AG04450 (cell line): ENCODE measurements at regions not wholly inside any gene's neighbourhood (a gene's known extent, or its start where the extent isn't known, plus 50 kb on each side); places are given as distances from the start of the nearest gene placed in this dataset.

ENCODE experiments used
- CTCF ChIA-PET: fragments of 300-600, 350-600 bp; formaldehyde crosslinking; extraction: SDS; loops from one replicate; lab custom pipeline; 2022; ENCODE audit warnings: antibody characterized with exemption, inconsistent platforms; lab: Charles Lee
- POLR2A ChIA-PET: fragments of 350-600 bp; formaldehyde crosslinking; extraction: SDS; loops from one replicate; lab custom pipeline; 2021; ENCODE audit warnings: antibody characterized with exemption, inconsistent platforms; lab: Yijun Ruan, JAX
- DNase-seq: peaks from one replicate; pipeline ENCODE4 v3.0.0-alpha.2; 2011; ENCODE audit warnings: low read depth, low spot score
- H3K27ac ChIP-seq: one replicate; pipeline ENCODE4 v1.5.1; 2012; ENCODE audit warnings: low read depth, low read length, control low read depth
- H3K27me3 ChIP-seq: one replicate; pipeline ENCODE4 v1.6.0; 2012; ENCODE audit warnings: low read length; ENCODE audit not compliant: control insufficient read depth, insufficient read depth
- H3K4me3 ChIP-seq: 2 replicates; pipeline ENCODE4 v1.5.1; 2011; ENCODE audit warnings: mild to moderate bottlenecking, low read depth, low read length, control low read depth
- H3K9me3 ChIP-seq: 2 replicates; pipeline ENCODE4 v1.5.1; 2012; ENCODE audit warnings: low read length; ENCODE audit not compliant: control insufficient read depth, insufficient read depth
- TF ChIP-seq, protein P1 (sequence below): IDR thresholded peaks from 2 replicates; pipeline ENCODE4 v1.5.1; 2011; ENCODE audit warnings: low read depth, low read length, control low read depth, inconsistent platforms

DNA sequence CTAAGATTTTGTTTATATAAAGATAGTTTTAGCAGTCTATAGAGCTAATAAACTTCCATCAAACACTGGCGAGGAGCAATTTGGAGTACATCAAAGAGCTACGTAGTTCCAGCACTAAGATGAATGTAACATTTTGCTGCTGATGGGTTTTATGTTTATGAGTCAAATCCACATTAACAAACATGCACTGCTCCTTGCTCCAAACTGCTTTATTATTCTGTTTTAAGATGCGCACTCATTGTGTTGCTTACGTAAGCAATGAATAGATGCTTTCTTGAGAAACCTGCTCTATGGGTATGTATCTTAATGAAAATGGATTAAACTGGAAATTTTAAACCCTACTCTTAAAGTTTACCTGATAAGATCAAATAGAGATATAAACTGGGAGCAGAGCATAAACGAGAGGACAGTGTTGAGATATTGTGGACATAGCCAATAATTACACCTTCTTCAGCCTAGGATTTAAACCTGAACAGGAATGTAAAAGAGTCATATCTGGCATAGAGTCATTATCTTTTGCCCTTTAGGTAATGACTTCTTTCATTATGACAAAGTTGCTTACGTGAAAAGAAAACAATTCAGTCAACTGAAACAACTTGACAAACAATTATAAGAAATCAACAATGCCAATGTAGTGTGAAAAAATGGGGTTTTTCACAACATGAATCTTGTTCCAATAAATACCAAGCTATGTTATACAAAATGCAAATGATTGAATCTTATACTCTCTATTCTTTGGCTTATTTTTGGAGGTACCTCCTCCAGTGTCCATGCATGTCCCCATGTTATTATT, 153.5 kb upstream of the MTPN start:
- Histone ChIP-seq H3K4me3 (no peak overlapping the region), H3K9me3 (no peaks in the 10 kb centered on the region), H3K27ac (no peak overlapping the region), H3K27me3 (peaks cover 2% of the 10 kb centered on the region)
- TF ChIP-seq, protein P1, sequence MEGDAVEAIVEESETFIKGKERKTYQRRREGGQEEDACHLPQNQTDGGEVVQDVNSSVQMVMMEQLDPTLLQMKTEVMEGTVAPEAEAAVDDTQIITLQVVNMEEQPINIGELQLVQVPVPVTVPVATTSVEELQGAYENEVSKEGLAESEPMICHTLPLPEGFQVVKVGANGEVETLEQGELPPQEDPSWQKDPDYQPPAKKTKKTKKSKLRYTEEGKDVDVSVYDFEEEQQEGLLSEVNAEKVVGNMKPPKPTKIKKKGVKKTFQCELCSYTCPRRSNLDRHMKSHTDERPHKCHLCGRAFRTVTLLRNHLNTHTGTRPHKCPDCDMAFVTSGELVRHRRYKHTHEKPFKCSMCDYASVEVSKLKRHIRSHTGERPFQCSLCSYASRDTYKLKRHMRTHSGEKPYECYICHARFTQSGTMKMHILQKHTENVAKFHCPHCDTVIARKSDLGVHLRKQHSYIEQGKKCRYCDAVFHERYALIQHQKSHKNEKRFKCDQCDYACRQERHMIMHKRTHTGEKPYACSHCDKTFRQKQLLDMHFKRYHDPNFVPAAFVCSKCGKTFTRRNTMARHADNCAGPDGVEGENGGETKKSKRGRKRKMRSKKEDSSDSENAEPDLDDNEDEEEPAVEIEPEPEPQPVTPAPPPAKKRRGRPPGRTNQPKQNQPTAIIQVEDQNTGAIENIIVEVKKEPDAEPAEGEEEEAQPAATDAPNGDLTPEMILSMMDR, result no peak
- CTCF ChIA-PET, result interaction anchor here (0.6 kb wide), 1 partner anchor 14 kb away, joined by 3 read pairs; no protein-coding TSS in a partner anchor
- DNase-seq, result no peak
- POLR2A ChIA-PET, result no interaction called here

DNA sequence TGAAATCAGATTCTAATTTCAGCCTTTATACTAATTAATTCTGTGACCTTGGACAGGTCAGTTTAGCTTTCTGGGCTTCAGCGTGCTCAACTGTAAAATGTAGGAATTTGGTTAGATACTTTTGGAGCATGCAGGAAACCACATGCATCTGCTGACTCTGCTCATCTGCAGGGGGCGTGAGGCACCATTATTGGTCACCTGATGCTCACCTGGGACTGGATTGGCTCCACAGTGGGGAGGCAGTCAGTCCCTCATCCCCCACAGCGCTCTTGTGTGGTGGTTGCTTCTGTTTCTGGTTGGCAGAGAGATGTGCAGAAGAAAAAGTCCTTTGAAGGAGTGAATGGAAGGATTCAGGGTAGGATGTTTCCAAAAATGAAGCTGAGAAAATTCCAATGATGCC, 150.9 kb upstream of the MTPN start:
- TF ChIP-seq, protein P1, result no peak
- ChIA-PET CTCF (interaction anchor here (1.5 kb wide), 1 partner anchor 12 kb away, joined by 4 read pairs; no protein-coding TSS in a partner anchor), POLR2A (no interaction called here)
- H3K9me3 ChIP-seq, result no peaks in the 10 kb centered on the region
- DNase-seq, result no peak
- peaks cover 2% of the 10 kb centered on the region for H3K27me3 ChIP-seq
- no peak overlapping the region for H3K27ac ChIP-seq
- H3K4me3 ChIP-seq, result no peak overlapping the region

DNA sequence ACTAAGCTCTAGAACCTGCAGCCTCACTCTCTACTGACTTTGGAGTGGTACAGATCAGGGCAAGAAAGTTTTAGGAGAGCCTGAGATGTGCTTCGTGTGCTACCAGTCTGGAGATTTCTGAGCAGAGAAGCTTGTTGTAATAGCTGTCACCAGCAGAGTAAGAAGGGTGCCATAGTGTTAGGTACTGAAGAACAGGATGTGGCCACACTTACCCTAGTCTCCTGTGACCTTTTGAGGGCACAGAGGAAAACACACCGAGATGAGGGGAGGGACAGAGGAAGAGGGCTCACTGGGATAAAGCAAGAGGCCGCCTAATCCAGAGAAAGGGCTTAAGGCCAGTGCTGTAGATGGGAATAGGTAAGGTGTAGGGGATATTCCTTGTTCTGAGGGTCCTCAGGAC, 146.2 kb upstream of the MTPN start:
- ChIA-PET CTCF (interaction anchor here (1.3 kb wide), 1 partner anchor 8 kb away, joined by 5 read pairs; no protein-coding TSS in a partner anchor), POLR2A (no interaction called here)

DNA sequence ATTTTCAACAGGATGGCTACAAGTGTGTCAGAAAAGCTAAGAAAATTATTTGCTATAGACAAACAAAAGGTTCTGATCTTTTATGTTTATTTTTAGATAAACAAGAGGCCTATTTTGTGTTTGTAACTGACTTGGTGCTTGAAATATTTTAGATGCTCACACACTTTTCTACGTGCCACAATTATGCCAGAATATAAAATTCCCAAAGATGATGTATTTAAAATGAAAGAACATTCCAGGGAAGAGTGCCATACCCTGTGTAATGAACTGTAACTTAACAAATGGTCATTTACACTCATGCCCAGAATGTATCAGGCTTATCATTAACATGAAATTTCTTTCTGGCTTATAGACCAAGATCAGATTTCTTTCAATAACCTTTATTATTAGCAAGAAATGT, 144.9 kb upstream of the MTPN start:
- CTCF ChIA-PET, result no interaction called here
- Histone ChIP-seq H3K27me3 (peaks cover 2% of the 10 kb centered on the region), H3K27ac (no peak overlapping the region), H3K9me3 (no peaks in the 10 kb centered on the region), H3K4me3 (no peak overlapping the region)
- DNase-seq, result no peak
- TF ChIP-seq, protein P1, result no peak
- POLR2A ChIA-PET, result no interaction called here

More for the DNA sequence above, 146.2 kb upstream of the MTPN start:
- peaks cover 2% of the 10 kb centered on the region for H3K27me3 ChIP-seq
- no peaks in the 10 kb centered on the region for H3K9me3 ChIP-seq
- H3K27ac ChIP-seq, result no peak overlapping the region
- no peak for DNase-seq
- no peak overlapping the region for H3K4me3 ChIP-seq
- TF ChIP-seq, protein P1, result no peak

DNA sequence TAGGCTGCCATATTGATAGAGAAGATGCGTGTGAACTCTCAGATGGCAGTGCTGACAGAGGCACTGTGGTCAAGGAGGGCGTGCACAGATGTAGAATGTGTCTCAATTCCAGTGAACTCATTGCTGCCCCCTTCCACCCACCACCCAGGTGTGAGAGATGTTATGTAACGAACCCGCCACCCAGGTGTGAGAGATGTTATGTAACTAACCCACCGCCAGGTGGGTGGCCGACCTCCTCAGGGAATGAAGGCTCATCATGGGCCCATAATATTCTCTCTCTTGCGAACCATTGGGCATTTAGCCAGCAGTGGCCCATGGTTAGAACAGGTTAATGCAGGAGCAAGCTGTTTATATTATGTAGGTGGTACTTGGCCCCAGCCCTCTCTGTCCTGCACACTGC, 140.4 kb upstream of the MTPN start:
- Histone ChIP-seq H3K27me3 (no peaks in the 10 kb centered on the region), H3K9me3 (no peaks in the 10 kb centered on the region), H3K4me3 (no peak overlapping the region), H3K27ac (no peak overlapping the region)
- DNase-seq, result no peak
- ChIA-PET POLR2A (no interaction called here), CTCF (no interaction called here)
- TF ChIP-seq, protein P1, result no peak
